Activated naive CD4-positive, alpha-beta T cell (primary cell): ENCODE measurements at regions not wholly inside any gene's neighbourhood (a gene's known extent, or its start where the extent isn't known, plus 50 kb on each side); places are given as distances from the start of the nearest gene placed in this dataset.
"Not testable (repeated sequence)": the region's sequence is repeated elsewhere in the genome, so short reads cannot be mapped to it uniquely, and the experiment has no call there.

Experiments used
- DNase-seq, 4 experiments: peaks; one replicate each; lab custom pipeline; 2025; lab: John Stamatoyannopoulos, UW

- DNase-seq = no peak
Measured at GRCh38 chr2:126952216-126952615, 53.5 kb downstream of the TEX51 start.

GRCh38 chr2:126953483-126953882 lies 54.8 kb downstream of the TEX51 start:
- DNase-seq = no peak

GRCh38 chr2:126954831-126955230 lies 56.1 kb downstream of the TEX51 start:
- no peak for DNase-seq

- not testable (repeated sequence) for DNase-seq
Measured at GRCh38 chr2:126956773-126957172, 58.1 kb downstream of the TEX51 start.

GRCh38 chr2:126963390-126963789 lies 64.7 kb downstream of the TEX51 start:
- no peak for DNase-seq

- DNase-seq = no peak
Measured at GRCh38 chr2:126966601-126967000, 67.9 kb downstream of the TEX51 start.

GRCh38 chr2:126970583-126970982 lies 71.9 kb downstream of the TEX51 start:
- DNase-seq = no peak

GRCh38 chr2:126971162-126971480 lies 72.4 kb downstream of the TEX51 start:
- DNase-seq = no peak

GRCh38 chr2:126971481-126972278 lies 73.0 kb downstream of the TEX51 start:
- peak; percentile 31 to 55 (median 32) for DNase-seq

GRCh38 chr2:126972279-126972626 lies 73.6 kb downstream of the TEX51 start:
- DNase-seq = no peak

GRCh38 chr2:126973745-126974144 lies 75.1 kb downstream of the TEX51 start:
- no peak for DNase-seq

- DNase-seq = no peak
Measured at GRCh38 chr2:126975671-126976655, 77.3 kb downstream of the TEX51 start.

GRCh38 chr2:126976721-126977328 lies 78.1 kb downstream of the TEX51 start:
- no peak for DNase-seq

- DNase-seq = no peak
Measured at GRCh38 chr2:126978333-126978732, 79.6 kb downstream of the TEX51 start.

GRCh38 chr2:126979039-126980003 lies 80.6 kb downstream of the TEX51 start:
- DNase-seq = no peak

GRCh38 chr2:126981476-126981875 lies 82.8 kb downstream of the TEX51 start:
- DNase-seq = no peak

- DNase-seq = no peak
Measured at GRCh38 chr2:126982935-126983334, 84.2 kb downstream of the TEX51 start.

GRCh38 chr2:126986631-126987187 lies 88.0 kb downstream of the TEX51 start:
- no peak for DNase-seq

GRCh38 chr2:126988482-126988881 lies 89.8 kb downstream of the TEX51 start:
- no peak for DNase-seq

GRCh38 chr2:126989064-126989463 lies 90.4 kb downstream of the TEX51 start:
- DNase-seq = not testable (repeated sequence)

- DNase-seq = no peak
Measured at GRCh38 chr2:126990200-126990599, 91.5 kb downstream of the TEX51 start.
